ENCODE measurements at regions not wholly inside any gene's neighbourhood (a gene's known extent, or its start where the extent isn't known, plus 50 kb on each side); places are given as distances from the start of the nearest gene placed in this dataset.
"Not testable (repeated sequence)": the region's sequence is repeated elsewhere in the genome, so short reads cannot be mapped to it uniquely, and the experiment has no call there.

DNA sequence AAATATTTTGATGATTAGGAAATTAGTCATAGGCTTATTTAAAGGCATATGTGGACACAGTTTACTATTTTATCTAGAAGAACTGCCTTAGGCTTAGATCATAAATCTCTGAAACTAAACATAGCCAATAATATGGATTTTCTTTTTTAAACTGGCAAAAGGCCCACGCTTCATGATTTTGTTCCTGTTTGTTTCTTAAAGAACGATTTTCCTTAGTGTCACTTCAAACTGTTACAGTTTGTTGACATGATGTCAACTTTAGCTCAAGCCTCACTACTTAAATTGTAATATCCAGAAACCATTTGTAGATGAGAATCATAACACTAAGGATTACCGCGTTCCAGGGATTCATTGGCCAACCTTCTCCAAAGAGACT is 322.6 kb downstream of the HHIPL2 start:
- in situ Hi-C loops (cut with HindIII; ENCODE audit: low pct_unique_long_range_greater_than_20kb, low sequenced_read_pairs), result no loop called here
- DNase-seq (ENCODE audit: low read depth), result no peak

GRCh38 chr1:222224636-222225315 is 323.1 kb downstream of the HHIPL2 start:
- DNase-seq (ENCODE audit: low read depth), result peak; percentile 8
- in situ Hi-C loops (cut with HindIII; ENCODE audit: low pct_unique_long_range_greater_than_20kb, low sequenced_read_pairs), result no loop called here

DNA sequence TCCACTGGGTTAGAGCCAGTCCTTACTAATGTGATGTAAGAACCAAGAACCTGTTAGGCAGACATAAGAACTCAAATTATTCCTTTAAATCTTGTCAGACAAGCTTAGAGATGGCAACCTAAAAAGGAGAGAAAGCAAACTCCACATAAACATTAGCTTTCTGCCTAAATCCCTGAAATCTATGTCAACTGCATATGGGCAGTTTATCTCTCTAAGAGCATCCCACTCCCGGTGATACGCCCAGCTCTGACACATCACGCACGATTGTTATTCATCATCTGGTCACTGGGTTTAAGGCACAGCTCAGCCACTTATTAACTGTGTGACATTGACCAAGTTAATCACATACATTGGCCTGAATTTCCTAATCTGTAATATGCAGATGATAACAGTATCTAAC is 323.7 kb downstream of the HHIPL2 start:
- in situ Hi-C loops (cut with HindIII; ENCODE audit: low pct_unique_long_range_greater_than_20kb, low sequenced_read_pairs), result no loop called here
- peak; percentile 12 for DNase-seq (ENCODE audit: low read depth)

DNA sequence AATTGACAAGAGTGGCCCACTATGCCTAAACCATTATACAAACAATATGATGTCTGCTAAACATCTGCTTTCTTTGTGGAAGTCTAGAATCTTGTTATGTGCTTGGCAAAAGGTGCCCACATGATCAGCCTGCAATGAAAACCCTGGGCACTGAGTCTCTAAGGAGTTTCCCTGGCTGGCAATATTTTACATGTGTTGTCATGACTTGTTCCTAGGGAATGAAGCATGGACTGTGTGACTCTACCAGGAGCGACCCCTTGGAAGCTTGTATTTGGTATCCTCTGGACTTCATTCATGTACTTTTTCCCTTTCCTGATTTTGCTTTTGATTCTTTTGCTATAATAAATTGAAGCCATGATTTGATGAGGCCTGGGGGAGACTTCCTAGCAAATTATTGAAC is 324.9 kb downstream of the HHIPL2 start:
- no peak for DNase-seq (ENCODE audit: low read depth)
- in situ Hi-C loops (cut with HindIII; ENCODE audit: low pct_unique_long_range_greater_than_20kb, low sequenced_read_pairs), result no loop called here

DNA sequence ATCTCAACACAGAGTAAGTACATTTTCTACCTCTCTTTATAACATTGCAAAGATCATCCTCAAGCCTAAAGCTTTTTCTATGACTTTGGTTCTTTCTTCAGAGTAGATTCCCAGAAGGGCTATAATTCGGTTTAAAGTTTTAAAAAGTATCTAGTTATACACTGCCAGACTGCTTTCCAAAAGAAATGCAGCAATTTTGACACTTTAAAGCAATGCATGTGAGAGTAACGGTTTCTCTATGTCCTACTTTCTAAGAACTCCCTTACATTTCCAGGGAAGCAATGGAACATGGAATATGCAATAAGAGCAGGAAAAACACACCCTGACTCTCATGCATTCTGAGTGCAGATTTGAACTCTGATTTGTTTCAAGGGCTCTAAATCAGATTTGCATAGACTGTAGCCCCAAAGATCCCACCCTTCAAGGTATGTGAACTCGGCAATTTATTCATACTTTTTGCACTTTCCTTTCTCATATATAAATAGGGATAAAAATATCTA is 331.6 kb downstream of the HHIPL2 start:
- no peak for DNase-seq (ENCODE audit: low read depth)
- in situ Hi-C loops (cut with HindIII; ENCODE audit: low pct_unique_long_range_greater_than_20kb, low sequenced_read_pairs), result no loop called here

DNA sequence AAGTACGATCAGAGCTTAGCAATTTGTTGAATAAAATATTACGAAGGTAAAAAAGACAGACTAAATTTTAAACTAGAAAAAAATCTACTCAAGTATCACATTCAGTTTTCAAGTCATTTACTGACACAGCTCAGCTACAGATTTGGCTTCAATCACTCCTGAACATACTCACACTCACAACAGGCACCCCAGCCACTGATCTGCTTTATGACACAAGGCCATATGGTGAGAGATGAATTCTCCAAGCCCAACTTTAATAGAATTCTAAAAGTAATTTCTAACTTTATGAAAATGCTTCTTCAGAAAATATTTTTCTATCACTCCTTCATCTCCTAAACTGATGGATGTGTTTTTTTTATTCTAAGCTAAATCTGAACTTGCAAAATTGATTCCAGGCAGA is 337.1 kb downstream of the HHIPL2 start:
- no peak for DNase-seq (ENCODE audit: low read depth)
- in situ Hi-C loops (cut with HindIII; ENCODE audit: low pct_unique_long_range_greater_than_20kb, low sequenced_read_pairs), result no loop called here

DNA sequence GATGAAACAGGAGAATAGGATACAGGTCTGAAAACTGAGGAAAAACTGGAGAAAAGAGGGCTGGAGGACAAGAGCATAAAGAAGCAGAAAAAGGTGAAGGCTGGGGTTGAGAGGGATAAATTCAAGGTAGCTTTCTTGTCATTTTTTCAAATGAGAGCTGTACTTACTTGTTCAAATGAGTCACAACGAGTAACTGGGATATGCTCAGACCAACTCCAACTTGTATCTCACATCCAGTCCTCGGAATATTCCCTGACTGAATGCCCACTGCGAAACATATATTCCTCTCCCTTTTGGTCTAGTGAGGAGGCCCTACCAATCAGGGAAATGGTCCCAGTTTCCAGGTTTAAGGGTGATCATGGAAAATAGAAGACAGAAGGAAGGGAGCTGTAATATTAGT is 343.4 kb downstream of the HHIPL2 start:
- in situ Hi-C loops (cut with HindIII; ENCODE audit: low pct_unique_long_range_greater_than_20kb, low sequenced_read_pairs), result no loop called here
- no peak for DNase-seq (ENCODE audit: low read depth)

DNA sequence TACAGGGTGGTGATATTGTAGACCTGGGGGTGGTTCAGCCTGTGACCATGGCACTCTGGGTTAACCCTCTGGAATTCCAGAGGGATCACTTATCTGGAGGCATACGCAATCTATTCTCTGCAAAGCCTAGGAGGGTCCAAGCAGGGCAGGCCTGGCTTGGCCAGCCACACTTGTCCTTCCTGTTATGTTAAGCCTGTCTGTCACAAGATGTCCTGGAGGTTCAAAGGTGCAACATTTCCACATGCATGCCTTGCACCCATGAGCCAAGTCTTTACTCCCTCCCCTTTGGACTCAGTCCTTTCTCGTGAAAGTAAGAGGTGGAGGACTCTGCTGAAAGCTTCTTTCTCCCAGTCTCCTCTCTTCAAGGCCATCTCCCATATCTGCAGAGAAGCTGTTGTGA is 345.1 kb downstream of the HHIPL2 start:
- DNase-seq (ENCODE audit: low read depth), result no peak
- in situ Hi-C loops (cut with HindIII; ENCODE audit: low pct_unique_long_range_greater_than_20kb, low sequenced_read_pairs), result no loop called here

GRCh38 chr1:222196736-222197135 is 351.2 kb downstream of the HHIPL2 start:
- in situ Hi-C loops (cut with HindIII; ENCODE audit: low pct_unique_long_range_greater_than_20kb, low sequenced_read_pairs), result no loop called here

DNA sequence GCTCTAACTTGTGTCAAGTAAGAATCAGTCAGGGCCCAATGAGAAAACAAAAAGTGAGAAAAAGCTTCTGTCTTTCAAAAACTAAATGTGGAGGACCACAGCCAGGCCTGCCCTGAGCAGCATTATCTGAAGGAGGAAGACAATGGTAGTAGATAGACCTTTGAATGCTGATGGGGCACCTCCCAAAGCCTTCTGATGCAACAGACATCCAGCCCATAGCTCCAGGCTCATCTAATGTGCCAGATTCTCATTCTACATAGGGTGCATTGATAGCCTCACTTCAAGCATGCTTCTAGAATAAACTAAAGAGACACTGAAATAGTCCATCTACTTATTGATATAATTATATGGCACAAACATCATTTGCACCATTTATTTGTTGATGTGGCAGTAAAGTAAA is 351.6 kb downstream of the HHIPL2 start:
- in situ Hi-C loops (cut with HindIII; ENCODE audit: low pct_unique_long_range_greater_than_20kb, low sequenced_read_pairs), result no loop called here
- DNase-seq (ENCODE audit: low read depth), result no peak

More at GRCh38 chr1:222196736-222197135, 351.2 kb downstream of the HHIPL2 start:
- no peak for DNase-seq (ENCODE audit: low read depth)

- in situ Hi-C loops (cut with HindIII; ENCODE audit: low pct_unique_long_range_greater_than_20kb, low sequenced_read_pairs), result no loop called here
- no peak for DNase-seq (ENCODE audit: low read depth)
These were observed 352.0 kb downstream of the HHIPL2 start for GRCh38 chr1:222195857-222196256.

DNA sequence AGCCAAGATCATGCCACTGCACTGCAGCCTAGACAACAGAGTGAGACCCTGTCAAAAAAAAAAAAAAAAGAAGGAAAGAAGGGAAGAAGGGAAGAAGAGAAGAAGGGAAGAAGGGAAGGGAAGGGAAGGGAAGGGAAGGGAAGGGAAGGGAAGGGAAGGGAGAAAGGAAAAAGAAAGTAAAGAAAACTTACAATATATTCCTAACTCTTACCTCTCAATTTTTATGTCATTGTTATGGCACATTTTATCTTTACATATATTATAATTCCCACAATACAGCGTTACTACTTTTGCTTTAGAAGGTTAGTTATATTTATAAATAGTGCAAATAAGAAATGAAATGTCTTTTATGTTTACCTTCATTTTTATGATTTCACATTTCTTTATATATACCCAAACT is 358.7 kb downstream of the HHIPL2 start:
- in situ Hi-C loops (cut with HindIII; ENCODE audit: low pct_unique_long_range_greater_than_20kb, low sequenced_read_pairs), result no loop called here
- no peak for DNase-seq (ENCODE audit: low read depth)

- in situ Hi-C loops (cut with HindIII; ENCODE audit: low pct_unique_long_range_greater_than_20kb, low sequenced_read_pairs), result no loop called here
These were observed 360.2 kb downstream of the HHIPL2 start for GRCh38 chr1:222187566-222188332.

GRCh38 chr1:222182641-222183040 is 365.3 kb downstream of the HHIPL2 start:
- in situ Hi-C loops (cut with HindIII; ENCODE audit: low pct_unique_long_range_greater_than_20kb, low sequenced_read_pairs), result no loop called here
- DNase-seq (ENCODE audit: low read depth), result no peak

More at GRCh38 chr1:222187566-222188332, 360.2 kb downstream of the HHIPL2 start:
- DNase-seq (ENCODE audit: low read depth), result no peak

DNA sequence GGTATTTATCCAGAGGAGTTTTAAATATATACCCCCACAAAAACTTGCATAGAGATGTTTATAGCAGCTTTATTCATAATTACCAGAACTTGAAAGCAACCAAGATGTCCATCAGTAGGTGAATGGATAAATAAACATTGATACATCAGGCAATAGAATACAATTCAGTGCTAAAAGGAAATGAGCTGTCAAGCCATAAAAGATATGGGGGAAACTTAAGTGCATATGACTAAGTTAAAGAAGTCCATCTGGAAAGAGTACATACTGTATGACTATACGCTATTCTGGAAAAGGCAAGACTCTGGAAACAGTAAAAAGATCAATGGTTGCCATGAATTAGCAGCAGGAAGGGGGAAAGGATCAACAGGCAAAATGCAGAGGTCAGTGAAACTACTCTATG is 366.7 kb downstream of the HHIPL2 start:
- DNase-seq (ENCODE audit: low read depth), result no peak
- in situ Hi-C loops (cut with HindIII; ENCODE audit: low pct_unique_long_range_greater_than_20kb, low sequenced_read_pairs), result no loop called here

DNA sequence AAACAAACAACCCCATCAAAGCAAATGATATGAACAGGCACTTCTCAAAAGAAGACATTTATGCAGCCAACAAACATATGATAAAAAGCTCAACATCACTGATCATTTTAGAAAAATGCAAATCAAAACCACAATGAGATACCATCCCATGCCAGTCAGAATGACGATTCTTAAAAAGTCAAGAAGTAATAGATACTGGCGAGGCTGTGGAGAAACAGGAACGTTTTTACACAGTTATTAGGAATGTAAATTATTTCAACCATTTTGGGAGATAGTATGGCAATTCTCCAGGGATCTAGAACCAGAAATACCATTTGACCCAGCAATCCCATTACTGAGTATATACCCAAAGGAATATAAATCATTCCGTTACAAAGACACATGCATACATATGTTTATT is 370.4 kb downstream of the HHIPL2 start:
- in situ Hi-C loops (cut with HindIII; ENCODE audit: low pct_unique_long_range_greater_than_20kb, low sequenced_read_pairs); DNase-seq (ENCODE audit: low read depth): not testable (repeated sequence)

- peak; percentile 29 for DNase-seq (ENCODE audit: low read depth)
- in situ Hi-C loops (cut with HindIII; ENCODE audit: low pct_unique_long_range_greater_than_20kb, low sequenced_read_pairs), result no loop called here
These were observed 376.9 kb downstream of the HHIPL2 start for GRCh38 chr1:222171005-222171404.

- DNase-seq (ENCODE audit: low read depth), result no peak
- in situ Hi-C loops (cut with HindIII; ENCODE audit: low pct_unique_long_range_greater_than_20kb, low sequenced_read_pairs), result no loop called here
These were observed 379.3 kb downstream of the HHIPL2 start for GRCh38 chr1:222168621-222169020.

DNA sequence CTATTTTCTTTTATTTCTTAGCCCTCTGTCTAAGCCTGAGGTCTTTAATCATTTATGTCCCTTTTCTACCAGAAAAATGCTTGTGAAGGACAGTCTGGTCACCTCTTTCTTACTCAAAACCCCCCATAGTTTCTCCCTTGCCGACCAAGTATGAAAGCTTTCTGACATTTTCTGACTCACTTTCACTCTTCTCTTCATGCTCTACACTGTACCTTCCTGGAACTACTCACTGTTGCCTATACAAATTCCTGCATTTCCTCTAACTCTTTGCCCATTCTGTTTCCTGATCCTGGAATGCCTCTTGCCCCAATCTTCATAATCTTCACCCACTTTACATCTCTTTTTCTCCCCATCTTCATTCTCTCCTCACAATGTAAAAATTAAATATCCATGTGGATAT is 380.0 kb downstream of the HHIPL2 start:
- in situ Hi-C loops (cut with HindIII; ENCODE audit: low pct_unique_long_range_greater_than_20kb, low sequenced_read_pairs), result no loop called here
- DNase-seq (ENCODE audit: low read depth), result no peak

- in situ Hi-C loops (cut with HindIII; ENCODE audit: low pct_unique_long_range_greater_than_20kb, low sequenced_read_pairs), result no loop called here
- DNase-seq (ENCODE audit: low read depth), result peak; percentile 10
These were observed 380.8 kb downstream of the HHIPL2 start for GRCh38 chr1:222167111-222167510.
